ENCODE measurements at regions not wholly inside any gene's neighbourhood (a gene's known extent, or its start where the extent isn't known, plus 50 kb on each side); places are given as distances from the start of the nearest gene placed in this dataset.

GRCh38 chr13:34343413-34343940 is 525.5 kb downstream of the RFC3 start:
- TF ChIP-seq POLR2A (IDR thresholded peaks at IDR 0.05; ENCODE audit: low read depth, low read length) (no peak), TAF1 (IDR thresholded peaks at IDR 0.05; ENCODE audit: borderline replicate concordance, low read depth, low read length) (no peak), POLR2AphosphoS5 (IDR thresholded peaks at IDR 0.05; ENCODE audit: low read depth, low read length) (no peak)
- FAIRE-seq: no peak

GRCh38 chr13:34344816-34345215 is 526.9 kb downstream of the RFC3 start:
- TF ChIP-seq TAF1 (IDR thresholded peaks at IDR 0.05; ENCODE audit: borderline replicate concordance, low read depth, low read length): no peak
- no peak for TF ChIP-seq POLR2A (IDR thresholded peaks at IDR 0.05; ENCODE audit: low read depth, low read length)
- FAIRE-seq (no peak), DNase-seq (ENCODE audit: insufficient read length) (no peak)

More at GRCh38 chr13:34343413-34343940, 525.5 kb downstream of the RFC3 start:
- DNase-seq (ENCODE audit: insufficient read length): no peak

GRCh38 chr13:34345258-34345965 is 527.5 kb downstream of the RFC3 start:
- TF ChIP-seq POLR2A (IDR thresholded peaks at IDR 0.05; ENCODE audit: low read depth, low read length) (no peak), POLR2AphosphoS5 (IDR thresholded peaks at IDR 0.05; ENCODE audit: low read depth, low read length) (no peak), TAF1 (IDR thresholded peaks at IDR 0.05; ENCODE audit: borderline replicate concordance, low read depth, low read length) (no peak)
- DNase-seq (ENCODE audit: insufficient read length) (no peak), FAIRE-seq (no peak)

GRCh38 chr13:34346626-34347025 is 528.7 kb downstream of the RFC3 start:
- TF ChIP-seq TAF1 (IDR thresholded peaks at IDR 0.05; ENCODE audit: borderline replicate concordance, low read depth, low read length): no peak
- no peak for TF ChIP-seq POLR2A (IDR thresholded peaks at IDR 0.05; ENCODE audit: low read depth, low read length)
- no peak for TF ChIP-seq POLR2AphosphoS5 (IDR thresholded peaks at IDR 0.05; ENCODE audit: low read depth, low read length)
- DNase-seq (ENCODE audit: insufficient read length) (no peak), FAIRE-seq (no peak)

GRCh38 chr13:34347784-34348573 is 530.0 kb downstream of the RFC3 start:
- TF ChIP-seq TAF1 (IDR thresholded peaks at IDR 0.05; ENCODE audit: borderline replicate concordance, low read depth, low read length) (no peak), POLR2A (IDR thresholded peaks at IDR 0.05; ENCODE audit: low read depth, low read length) (no peak), POLR2AphosphoS5 (IDR thresholded peaks at IDR 0.05; ENCODE audit: low read depth, low read length) (no peak)
- FAIRE-seq: no peak
- no peak for DNase-seq (ENCODE audit: insufficient read length)

- TF ChIP-seq POLR2A (IDR thresholded peaks at IDR 0.05; ENCODE audit: low read depth, low read length) (no peak), TAF1 (IDR thresholded peaks at IDR 0.05; ENCODE audit: borderline replicate concordance, low read depth, low read length) (no peak), POLR2AphosphoS5 (IDR thresholded peaks at IDR 0.05; ENCODE audit: low read depth, low read length) (no peak)
- FAIRE-seq (no peak), DNase-seq (ENCODE audit: insufficient read length) (no peak)
Observed at GRCh38 chr13:34349091-34349722, 531.3 kb downstream of the RFC3 start.

- TF ChIP-seq POLR2AphosphoS5 (IDR thresholded peaks at IDR 0.05; ENCODE audit: low read depth, low read length): no peak
- no peak for TF ChIP-seq TAF1 (IDR thresholded peaks at IDR 0.05; ENCODE audit: borderline replicate concordance, low read depth, low read length)
- no peak for TF ChIP-seq POLR2A (IDR thresholded peaks at IDR 0.05; ENCODE audit: low read depth, low read length)
- DNase-seq (ENCODE audit: insufficient read length) (no peak), FAIRE-seq (no peak)
Observed at GRCh38 chr13:34350671-34351070, 532.7 kb downstream of the RFC3 start.

GRCh38 chr13:34351134-34351533 is 533.2 kb downstream of the RFC3 start:
- TF ChIP-seq POLR2A (IDR thresholded peaks at IDR 0.05; ENCODE audit: low read depth, low read length): no peak
- TF ChIP-seq TAF1 (IDR thresholded peaks at IDR 0.05; ENCODE audit: borderline replicate concordance, low read depth, low read length): no peak
- TF ChIP-seq POLR2AphosphoS5 (IDR thresholded peaks at IDR 0.05; ENCODE audit: low read depth, low read length): no peak
- no peak for DNase-seq (ENCODE audit: insufficient read length)
- FAIRE-seq: no peak

GRCh38 chr13:34352958-34353357 is 535.0 kb downstream of the RFC3 start:
- TF ChIP-seq TAF1 (IDR thresholded peaks at IDR 0.05; ENCODE audit: borderline replicate concordance, low read depth, low read length) (no peak), POLR2A (IDR thresholded peaks at IDR 0.05; ENCODE audit: low read depth, low read length) (no peak), POLR2AphosphoS5 (IDR thresholded peaks at IDR 0.05; ENCODE audit: low read depth, low read length) (no peak)
- FAIRE-seq (no peak), DNase-seq (ENCODE audit: insufficient read length) (no peak)

GRCh38 chr13:34356686-34357434 is 538.9 kb downstream of the RFC3 start:
- no peak for TF ChIP-seq POLR2A (IDR thresholded peaks at IDR 0.05; ENCODE audit: low read depth, low read length)
- TF ChIP-seq POLR2AphosphoS5 (IDR thresholded peaks at IDR 0.05; ENCODE audit: low read depth, low read length): no peak
- TF ChIP-seq TAF1 (IDR thresholded peaks at IDR 0.05; ENCODE audit: borderline replicate concordance, low read depth, low read length): no peak
- no peak for DNase-seq (ENCODE audit: insufficient read length)
- FAIRE-seq: no peak
